A549 (cell line): ENCODE measurements at regions not wholly inside any gene's neighbourhood (a gene's known extent, or its start where the extent isn't known, plus 50 kb on each side); places are given as distances from the start of the nearest gene placed in this dataset.
"Not testable (repeated sequence)": the region's sequence is repeated elsewhere in the genome, so short reads cannot be mapped to it uniquely, and the experiment has no call there.

Experiments
- ATAC-seq, 2 experiments: fragments of 200-7000 bp in 1 of 2; fragments of >200 bp in 1 of 2; cut with Nextera tagmentation in 1 of 2; cut with Tn5 transposase in 1 of 2; 3 replicates each; pipeline versions ENCODE4 v1.8.0 to v1.9.1; 2018 to 2020; ENCODE audit warnings: mild to moderate bottlenecking in 1 of 2, moderate library complexity in 1 of 2
- CTCF ChIA-PET: fragments of 300-600 bp; sonication (Branson Sonifier 250); formaldehyde crosslinking; extraction: SDS; loops from one replicate; lab custom pipeline; 2021; ENCODE audit warnings: antibody characterized with exemption, inconsistent platforms; lab: Yijun Ruan, JAX
- POLR2A ChIA-PET: fragments of 350-600 bp; formaldehyde crosslinking; extraction: SDS; loops from one replicate; lab custom pipeline; 2021; ENCODE audit warnings: antibody characterized with exemption, inconsistent platforms; lab: Yijun Ruan, JAX
- DNase-seq, 2 experiments: peaks; one replicate each; pipeline versions ENCODE4 v3.0.0 to v3.0.0-alpha.2; 2011 to 2016; ENCODE audit warnings: low read depth in 1 of 2, low spot score in 1 of 2
- FAIRE-seq: peaks from 2 replicates; lab custom pipeline; 2011; peaks lifted over from hg19 to GRCh38; lab: Jason Lieb, UNC
- H3K27ac ChIP-seq, 2 experiments: fragments of >200 bp; sonication (Bioruptor Twin); formaldehyde crosslinking; 3 replicates each; pipeline ENCODE4 v1.5.1; 2016 to 2017
- H3K4me1 ChIP-seq: fragments of >200 bp; sonication (Bioruptor Twin); formaldehyde crosslinking; 3 replicates; pipeline ENCODE4 v1.6.1; 2016
- H3K4me2 ChIP-seq: fragments of >200 bp; sonication (Bioruptor Twin); formaldehyde crosslinking; 3 replicates; pipeline ENCODE4 v1.6.1; 2016
- H3K4me3 ChIP-seq: fragments of >200 bp; sonication (Bioruptor Twin); formaldehyde crosslinking; 3 replicates; pipeline ENCODE4 v1.5.1; 2016
- H3K9me3 ChIP-seq: fragments of >200 bp; sonication (Bioruptor Twin); formaldehyde crosslinking; 3 replicates; pipeline ENCODE4 v1.6.1; 2016
- ATOH8 ChIP-seq: fragments of 250-450 bp; sonication (Bioruptor Pico); IDR thresholded peaks from 2 replicates; pipeline ENCODE4 v1.5.0; 2020; ENCODE audit warnings: low read depth, mild to moderate bottlenecking, moderate library complexity
- BHLHE40 ChIP-seq: IDR thresholded peaks from 2 replicates; pipeline ENCODE4 v1.6.1; 2012; ENCODE audit warnings: low read depth, low read length, inconsistent platforms
- CBX8 ChIP-seq: fragments of 200-600 bp; sonication (generic); IDR thresholded peaks from 2 replicates; pipeline ENCODE4 v1.6.1; 2016
- CTCF ChIP-seq: fragments of >200 bp; sonication (Bioruptor Twin); formaldehyde crosslinking; IDR thresholded peaks from 3 replicates; pipeline ENCODE4 v1.5.1; 2016
- EHF ChIP-seq: fragments of 250-450 bp; sonication (Bioruptor Pico); IDR thresholded peaks from 2 replicates; pipeline ENCODE4 v1.5.0; 2020; ENCODE audit warnings: mild to moderate bottlenecking
- ESRRA ChIP-seq: fragments of 150-350 bp; IDR thresholded peaks from 2 replicates; pipeline ENCODE4 v1.6.1; 2014; ENCODE audit warnings: mild to moderate bottlenecking, low read length, borderline replicate concordance
- FOSB ChIP-seq: fragments of 250-450 bp; sonication (Bioruptor Pico); IDR thresholded peaks from 2 replicates; pipeline ENCODE4 v1.5.0; 2020; ENCODE audit warnings: mild to moderate bottlenecking, moderate library complexity
- HDAC2 ChIP-seq: fragments of 200-600 bp; sonication (generic); IDR thresholded peaks from 2 replicates; pipeline ENCODE4 v1.6.1; 2016
- HOXB5 ChIP-seq: fragments of 250-450 bp; sonication (Bioruptor Pico); IDR thresholded peaks from 2 replicates; pipeline ENCODE4 v1.5.0; 2020; ENCODE audit warnings: mild to moderate bottlenecking, moderate library complexity
- JUNB ChIP-seq: fragments of >200 bp; sonication (Bioruptor Twin); formaldehyde crosslinking; IDR thresholded peaks from 2 replicates; pipeline ENCODE4 v1.6.1; 2016
- KDM1A ChIP-seq: fragments of 200-600 bp; sonication (generic); IDR thresholded peaks from 2 replicates; pipeline ENCODE4 v1.6.1; 2016; ENCODE audit warnings: low read depth, mild to moderate bottlenecking
- KDM5A ChIP-seq: fragments of 200-600 bp; sonication (generic); IDR thresholded peaks from 2 replicates; pipeline ENCODE4 v1.6.1; 2016; ENCODE audit warnings: antibody characterized with exemption, mild to moderate bottlenecking
- RAD21 ChIP-seq, 2 experiments: fragments of >200 bp in 1 of 2; sonication (Bioruptor Twin) in 1 of 2; formaldehyde crosslinking in 1 of 2; IDR thresholded peaks in 1 of 2; conservative IDR thresholded peaks in 1 of 2; 2 replicates in 1 of 2; 3 replicates in 1 of 2; pipeline ENCODE4 v1.6.1; 2012 to 2018; ENCODE audit warnings: inconsistent platforms in 1 of 2
- RARB ChIP-seq: fragments of 250-450 bp; sonication (Bioruptor Pico); IDR thresholded peaks from 2 replicates; pipeline ENCODE4 v1.8.0; 2021; ENCODE audit warnings: mild to moderate bottlenecking, moderate library complexity
- RNF2 ChIP-seq: fragments of 200-600 bp; sonication (generic); IDR thresholded peaks from 2 replicates; pipeline ENCODE4 v1.6.1; 2016; ENCODE audit warnings: low read depth, mild to moderate bottlenecking, antibody characterized with exemption, moderate library complexity, borderline replicate concordance
- SMC3 ChIP-seq: fragments of >200 bp; sonication (Bioruptor Twin); formaldehyde crosslinking; IDR thresholded peaks from 3 replicates; pipeline ENCODE4 v1.6.1; 2018; ENCODE audit warnings: inconsistent platforms
- TFCP2L1 ChIP-seq: fragments of 250-450 bp; sonication (Bioruptor Pico); IDR thresholded peaks from 2 replicates; pipeline ENCODE4 v1.5.0; 2021; ENCODE audit warnings: mild to moderate bottlenecking
- ZNF302 ChIP-seq: fragments of 250-450 bp; sonication (Bioruptor Pico); IDR thresholded peaks from 2 replicates; pipeline ENCODE4 v1.9.0; 2021; ENCODE audit warnings: inconsistent platforms, mild to moderate bottlenecking, moderate library complexity
- ZSCAN20 ChIP-seq: fragments of 250-450 bp; sonication (Bioruptor Pico); IDR thresholded peaks from 2 replicates; pipeline ENCODE4 v1.8.0; 2022; ENCODE audit warnings: mild to moderate bottlenecking, moderate library complexity
- WGBS: methylation state at CpG from one replicate; pipeline ENCODE4 v1.1.6; 2017; ENCODE audit errors: missing lambda C conversion rate; 5-methylcytosine and 5-hydroxymethylcytosine counted together

- H3K4me1 ChIP-seq = no peaks in the 10 kb centered on the region
- H3K9me3 ChIP-seq = peaks cover 13% of the 10 kb centered on the region
- CTCF ChIA-PET = no interaction called here
- no peak overlapping the region for H3K4me3 ChIP-seq
- WGBS = 85% methylated on average over 2 of the region's 2 CpGs
- no peak overlapping the region for H3K27ac ChIP-seq
- FAIRE-seq (no peak), DNase-seq (no peak), ATAC-seq (no peak)
- TF ChIP-seq FOSB (CRISPR knock-in tag) = no peak
- no peak for TF ChIP-seq JUNB
- no peak for TF ChIP-seq SMC3
- no peak for TF ChIP-seq RAD21 (conservative IDR thresholded peaks at IDR 0.05 in 1 of 2, IDR thresholded peaks at IDR 0.05 in 1 of 2)
- TF ChIP-seq RARB = no peak
- TF ChIP-seq KDM5A = no peak
- TF ChIP-seq ZNF302 = no peak
- no peak overlapping the region for H3K4me2 ChIP-seq
- POLR2A ChIA-PET = no interaction called here
Observed at GRCh38 chr10:28457110-28457509, 75.8 kb upstream of the WAC start.

- POLR2A ChIA-PET, H3K4me1 ChIP-seq, DNase-seq, H3K4me2 ChIP-seq, H3K4me3 ChIP-seq, FAIRE-seq, ATAC-seq, H3K27ac ChIP-seq: not testable (repeated sequence)
- 30% methylated on average over 4 of the region's 4 CpGs for WGBS
- CTCF ChIA-PET = interaction anchor here (0.6 kb wide), 1 partner anchor 590 kb away, joined by 4 read pairs; no protein-coding TSS in a partner anchor
- H3K9me3 ChIP-seq = peaks cover 13% of the 10 kb centered on the region
Observed at GRCh38 chr10:28457873-28458272, 75.0 kb upstream of the WAC start.

- DNase-seq (no peak), ATAC-seq (no peak), FAIRE-seq (no peak)
- Histone ChIP-seq H3K9me3 (no peaks in the 10 kb centered on the region), H3K4me2 (no peak overlapping the region), H3K27ac (no peak overlapping the region), H3K4me1 (no peaks in the 10 kb centered on the region), H3K4me3 (no peak overlapping the region)
- 77% methylated on average over 4 of the region's 4 CpGs for WGBS
- TF ChIP-seq HDAC2 (no peak), KDM1A (no peak), TFCP2L1 (CRISPR knock-in tag) (no peak), CTCF (no peak)
- ChIA-PET CTCF (interaction anchor here (2.7 kb wide), 1 partner anchor 11 kb away, joined by 13 read pairs; no protein-coding TSS in a partner anchor), POLR2A (no interaction called here)
Observed at GRCh38 chr10:28459453-28460144, 73.3 kb upstream of the WAC start.

GRCh38 chr10:28463141-28463540, 69.8 kb upstream of the WAC start:
- CTCF ChIA-PET = no interaction called here
- no peaks in the 10 kb centered on the region for H3K4me1 ChIP-seq
- DNase-seq = no peak
- no peak for ATAC-seq
- H3K9me3 ChIP-seq = no peaks in the 10 kb centered on the region
- TF ChIP-seq ATOH8 = no peak
- TF ChIP-seq ESRRA = no peak
- no peak for TF ChIP-seq KDM5A
- no peak for TF ChIP-seq RNF2
- TF ChIP-seq BHLHE40 = no peak
- no peak for TF ChIP-seq JUNB
- TF ChIP-seq ZSCAN20 (CRISPR knock-in tag) = no peak
- no peak for TF ChIP-seq HOXB5 (CRISPR knock-in tag)
- TF ChIP-seq EHF = no peak
- no peak for TF ChIP-seq CBX8
- TF ChIP-seq RARB = no peak
- H3K4me2 ChIP-seq = no peak overlapping the region
- POLR2A ChIA-PET = no interaction called here
- H3K27ac ChIP-seq = no peak overlapping the region
- FAIRE-seq = no peak
- WGBS = 47% methylated on average over 2 of the region's 2 CpGs
- H3K4me3 ChIP-seq = no peak overlapping the region
